Right cardiac atrium (tissue), 5 donors: ENCODE measurements at regions not wholly inside any gene's neighbourhood (a gene's known extent, or its start where the extent isn't known, plus 50 kb on each side); places are given as distances from the start of the nearest gene placed in this dataset.

Source experiments
- ATAC-seq, 2 donors: fragments of 200-7000 bp; cut with Tn5 transposase; one replicate each; pipeline versions ENCODE4 v1.8.0 to v1.9.1; 2020; ENCODE audit warnings: moderate library complexity in 2 of 2, mild to moderate bottlenecking in 1 of 2
- DNase-seq, 3 donors: peaks; one replicate each; pipeline ENCODE4 v3.0.0-alpha.2; 2020
- H3K27ac ChIP-seq: one replicate; pipeline ENCODE4 v1.5.1; 2013; ENCODE audit warnings: mild to moderate bottlenecking, low read length, control low read depth, moderate library complexity
- H3K27me3 ChIP-seq: one replicate; pipeline ENCODE4 v1.6.1; 2013; ENCODE audit not compliant: control insufficient read depth, insufficient read depth
- H3K4me1 ChIP-seq: one replicate; pipeline ENCODE4 v1.6.1; 2013; ENCODE audit warnings: low read length; ENCODE audit not compliant: control insufficient read depth, insufficient read depth
- H3K4me3 ChIP-seq: one replicate; pipeline ENCODE4 v1.5.1; 2013; ENCODE audit warnings: low read length, control low read depth
- H3K9me3 ChIP-seq: one replicate; pipeline ENCODE4 v1.6.1; 2013; ENCODE audit warnings: low read length; ENCODE audit not compliant: control insufficient read depth
- WGBS: extraction: QIAGEN DNeasy Blood & Tissue Kit; methylation state at CpG from one replicate; pipeline ENCODE4 v1.1.7; 2013; 5-methylcytosine and 5-hydroxymethylcytosine counted together
- intact Hi-C, 4 donors: fragments of 100-400 bp; cut with DNase I; formaldehyde crosslinking; loops; one replicate each; pipeline versions ENCODE4 v1.11.0 to v1.14.0; 2022 to 2023
- donor health status: healthy with polysubstance abuse.
- donor health status: DM: no; HTN: yes; CAD: no.
- donor health status: DM: no; HTN: no; CAD: no.
- donor health status: DM: no; HTN: yes; CAD: no; lungs with severe emphysema.
- donor health status: DM: yes; HTN: yes; CAD: no.

- Histone ChIP-seq H3K4me1 (no peaks in the 10 kb centered on the region), H3K4me3 (no peak overlapping the region), H3K27me3 (no peaks in the 10 kb centered on the region), H3K9me3 (no peaks in the 10 kb centered on the region), H3K27ac (no peak overlapping the region)
- intact Hi-C loops, result no loop called here
- DNase-seq (no peak), ATAC-seq (no peak)
- WGBS, result 77% methylated on average over 49 of the region's 49 CpGs
Measured at GRCh38 chr13:111975539-111976473, 91.1 kb upstream of the SOX1 start.

GRCh38 chr13:111976474-111977178, 90.3 kb upstream of the SOX1 start:
- no peaks in the 10 kb centered on the region for H3K27me3 ChIP-seq
- intact Hi-C loops, result no loop called here

DNA sequence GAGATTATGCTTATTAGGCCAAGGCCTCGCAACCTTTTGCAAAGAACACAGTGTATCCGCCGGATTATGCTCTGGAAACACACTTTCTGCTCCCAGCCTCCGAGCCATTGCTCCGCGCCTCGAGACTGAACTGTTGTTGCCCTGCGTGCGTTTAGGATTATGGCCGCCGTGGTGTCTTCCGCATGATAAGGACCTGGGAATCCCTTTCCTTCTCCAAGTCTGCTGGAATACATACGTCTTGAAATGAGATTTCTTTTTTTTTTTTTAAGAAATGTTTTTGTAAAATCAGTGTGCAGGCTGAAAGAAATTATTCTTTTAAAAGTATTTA, 89.8 kb upstream of the SOX1 start:
- DNase-seq, result no peak

More at GRCh38 chr13:111976474-111977178, 90.3 kb upstream of the SOX1 start:
- no peaks in the 10 kb centered on the region for H3K9me3 ChIP-seq
- 89% methylated on average over 17 of the region's 17 CpGs for WGBS
- no peak overlapping the region for H3K27ac ChIP-seq
- H3K4me3 ChIP-seq, result no peak overlapping the region
- ATAC-seq, result no peak
- DNase-seq, result no peak
- H3K4me1 ChIP-seq, result no peaks in the 10 kb centered on the region

GRCh38 chr13:111978546-111978945, 88.4 kb upstream of the SOX1 start:
- no peaks in the 10 kb centered on the region for H3K4me1 ChIP-seq
- DNase-seq (no peak), ATAC-seq (no peak)
- no peak overlapping the region for H3K27ac ChIP-seq
- 43% methylated on average over 4 of the region's 4 CpGs for WGBS
- no peak overlapping the region for H3K4me3 ChIP-seq
- intact Hi-C loops, result no loop called here
- no peaks in the 10 kb centered on the region for H3K9me3 ChIP-seq
- no peaks in the 10 kb centered on the region for H3K27me3 ChIP-seq

More for the DNA sequence above, 89.8 kb upstream of the SOX1 start:
- intact Hi-C loops, result no loop called here
- 82% methylated on average over 13 of the region's 13 CpGs for WGBS
- Histone ChIP-seq H3K4me3 (no peak overlapping the region), H3K4me1 (no peaks in the 10 kb centered on the region), H3K27me3 (no peaks in the 10 kb centered on the region), H3K27ac (no peak overlapping the region), H3K9me3 (no peaks in the 10 kb centered on the region)
- ATAC-seq, result no peak

- Histone ChIP-seq H3K27me3 (no peaks in the 10 kb centered on the region), H3K9me3 (no peaks in the 10 kb centered on the region), H3K4me3 (no peak overlapping the region), H3K27ac (no peak overlapping the region), H3K4me1 (no peaks in the 10 kb centered on the region)
- DNase-seq, result no peak
- intact Hi-C loops, result no loop called here
- ATAC-seq, result no peak
- 84% methylated on average over 15 of the region's 15 CpGs for WGBS
Measured at GRCh38 chr13:111980146-111980929, 86.6 kb upstream of the SOX1 start.

- H3K4me3 ChIP-seq, result no peak overlapping the region
- no peak for ATAC-seq
- H3K27me3 ChIP-seq, result no peaks in the 10 kb centered on the region
- no peaks in the 10 kb centered on the region for H3K9me3 ChIP-seq
- 89% methylated on average over 12 of the region's 12 CpGs for WGBS
- H3K27ac ChIP-seq, result no peak overlapping the region
- no peak for DNase-seq
- no peaks in the 10 kb centered on the region for H3K4me1 ChIP-seq
- intact Hi-C loops, result no loop called here
Measured at GRCh38 chr13:111981006-111981405, 85.9 kb upstream of the SOX1 start.

GRCh38 chr13:111981446-111982165, 85.3 kb upstream of the SOX1 start:
- Histone ChIP-seq H3K4me1 (no peaks in the 10 kb centered on the region), H3K27ac (no peak overlapping the region), H3K27me3 (no peaks in the 10 kb centered on the region), H3K9me3 (no peaks in the 10 kb centered on the region), H3K4me3 (no peak overlapping the region)
- WGBS, result 47% methylated on average over 12 of the region's 12 CpGs
- intact Hi-C loops, result no loop called here
- ATAC-seq, result no peak
- no peak for DNase-seq

- DNase-seq (no peak), ATAC-seq (no peak)
- Histone ChIP-seq H3K27ac (no peak overlapping the region), H3K4me3 (no peak overlapping the region), H3K4me1 (no peaks in the 10 kb centered on the region), H3K27me3 (no peaks in the 10 kb centered on the region), H3K9me3 (no peaks in the 10 kb centered on the region)
- 78% methylated on average over 1 of the region's 1 CpG for WGBS
- intact Hi-C loops, result no loop called here
Measured at GRCh38 chr13:111984349-111984748, 82.6 kb upstream of the SOX1 start.

DNA sequence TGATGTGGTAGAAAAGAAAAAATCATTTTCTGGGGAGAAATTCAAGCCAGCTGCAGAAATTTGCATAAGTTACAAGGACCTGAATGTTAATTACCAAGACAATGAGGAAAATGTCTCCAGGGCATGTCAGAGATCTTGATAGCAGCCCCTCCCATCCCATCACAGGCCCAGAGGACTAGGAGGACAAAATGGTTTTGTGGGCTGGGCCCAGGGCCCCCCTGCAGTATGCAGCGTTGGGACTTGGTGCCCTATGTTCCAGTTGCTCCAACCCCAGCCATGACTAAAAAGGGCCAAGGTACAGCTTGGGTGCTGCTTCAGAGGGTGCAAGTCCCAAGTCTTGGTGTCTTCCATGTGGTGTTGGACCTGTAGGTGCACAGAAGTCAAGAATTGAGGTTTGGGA, 76.6 kb upstream of the SOX1 start:
- no peaks in the 10 kb centered on the region for H3K27me3 ChIP-seq
- no peak for DNase-seq
- peaks cover 2% of the 10 kb centered on the region for H3K9me3 ChIP-seq
- no peak overlapping the region for H3K27ac ChIP-seq
- WGBS, result 71% methylated on average over 1 of the region's 1 CpG
- no peak overlapping the region for H3K4me3 ChIP-seq
- no peak for ATAC-seq
- intact Hi-C loops, result no loop called here
- H3K4me1 ChIP-seq, result no peaks in the 10 kb centered on the region

DNA sequence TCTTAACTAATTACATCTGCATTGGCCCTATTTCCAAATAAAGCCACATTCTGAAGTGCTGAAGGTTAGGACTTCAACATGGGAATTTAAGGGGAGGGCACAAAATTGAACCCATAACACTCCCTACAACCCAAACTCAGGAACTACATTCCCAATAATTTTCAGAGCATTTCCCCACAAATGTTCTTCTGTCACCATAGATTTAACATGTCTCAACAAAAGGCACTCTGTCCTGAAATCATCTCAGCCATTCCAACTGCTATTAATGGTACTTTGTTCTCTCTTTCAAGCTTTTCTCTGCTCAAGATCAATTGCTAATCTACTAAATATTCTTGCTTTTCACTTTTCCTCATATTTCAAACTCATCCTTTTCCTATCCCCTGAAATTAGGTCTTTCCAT, 74.0 kb upstream of the SOX1 start:
- intact Hi-C loops, result no loop called here
- no peaks in the 10 kb centered on the region for H3K27me3 ChIP-seq

More for the DNA sequence above, 74.0 kb upstream of the SOX1 start:
- no peak for ATAC-seq
- peaks cover 2% of the 10 kb centered on the region for H3K9me3 ChIP-seq
- H3K4me3 ChIP-seq, result no peak overlapping the region
- H3K4me1 ChIP-seq, result no peaks in the 10 kb centered on the region
- no peak for DNase-seq
- no peak overlapping the region for H3K27ac ChIP-seq
